ENCODE measurements at regions not wholly inside any gene's neighbourhood (a gene's known extent, or its start where the extent isn't known, plus 50 kb on each side); places are given as distances from the start of the nearest gene placed in this dataset.
"Not testable (repeated sequence)": the region's sequence is repeated elsewhere in the genome, so short reads cannot be mapped to it uniquely, and the experiment has no call there.

DNA sequence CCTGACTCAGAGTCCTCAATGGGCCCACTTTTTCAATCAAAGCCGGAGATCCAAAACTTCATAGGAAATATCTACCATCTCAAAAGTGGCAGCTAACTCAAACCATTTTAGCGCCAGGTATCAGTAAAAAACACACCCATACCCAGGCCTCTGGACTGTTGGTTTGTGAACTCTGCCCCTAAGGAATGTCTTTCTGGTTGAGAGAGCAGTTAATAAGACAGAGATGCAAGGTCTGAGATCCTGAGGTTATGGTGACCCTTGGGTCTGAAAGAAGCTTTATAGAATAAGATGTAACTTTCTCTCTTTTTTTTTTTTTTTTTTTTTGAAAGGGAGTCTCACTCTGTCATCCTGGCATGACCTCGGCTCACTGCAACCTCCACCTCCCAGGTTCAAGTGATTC, 350.5 kb downstream of the SOX9 start:
- H3K27me3 ChIP-seq (ENCODE audit: control insufficient read depth, insufficient read depth, low read length), result no peaks in the 10 kb centered on the region
- TF ChIP-seq, protein P1, sequence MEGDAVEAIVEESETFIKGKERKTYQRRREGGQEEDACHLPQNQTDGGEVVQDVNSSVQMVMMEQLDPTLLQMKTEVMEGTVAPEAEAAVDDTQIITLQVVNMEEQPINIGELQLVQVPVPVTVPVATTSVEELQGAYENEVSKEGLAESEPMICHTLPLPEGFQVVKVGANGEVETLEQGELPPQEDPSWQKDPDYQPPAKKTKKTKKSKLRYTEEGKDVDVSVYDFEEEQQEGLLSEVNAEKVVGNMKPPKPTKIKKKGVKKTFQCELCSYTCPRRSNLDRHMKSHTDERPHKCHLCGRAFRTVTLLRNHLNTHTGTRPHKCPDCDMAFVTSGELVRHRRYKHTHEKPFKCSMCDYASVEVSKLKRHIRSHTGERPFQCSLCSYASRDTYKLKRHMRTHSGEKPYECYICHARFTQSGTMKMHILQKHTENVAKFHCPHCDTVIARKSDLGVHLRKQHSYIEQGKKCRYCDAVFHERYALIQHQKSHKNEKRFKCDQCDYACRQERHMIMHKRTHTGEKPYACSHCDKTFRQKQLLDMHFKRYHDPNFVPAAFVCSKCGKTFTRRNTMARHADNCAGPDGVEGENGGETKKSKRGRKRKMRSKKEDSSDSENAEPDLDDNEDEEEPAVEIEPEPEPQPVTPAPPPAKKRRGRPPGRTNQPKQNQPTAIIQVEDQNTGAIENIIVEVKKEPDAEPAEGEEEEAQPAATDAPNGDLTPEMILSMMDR (IDR thresholded peaks at IDR 0.05; ENCODE audit: insufficient read depth, low read length, poor library complexity, severe bottlenecking), result no peak
- no peaks in the 10 kb centered on the region for H3K36me3 ChIP-seq (ENCODE audit: control insufficient read depth, insufficient read depth, low read length)
- DNase-seq (ENCODE audit: low read depth), result no peak
- no peak overlapping the region for H3K4me3 ChIP-seq (ENCODE audit: low read depth, low read length)

- TF ChIP-seq, protein P1 (IDR thresholded peaks at IDR 0.05; ENCODE audit: insufficient read depth, low read length, poor library complexity, severe bottlenecking), result no peak
- H3K27me3 ChIP-seq (ENCODE audit: control insufficient read depth, insufficient read depth, low read length), result no peaks in the 10 kb centered on the region
- DNase-seq (ENCODE audit: low read depth), result no peak
- no peak overlapping the region for H3K4me3 ChIP-seq (ENCODE audit: low read depth, low read length)
- no peaks in the 10 kb centered on the region for H3K36me3 ChIP-seq (ENCODE audit: control insufficient read depth, insufficient read depth, low read length)
Measured at GRCh38 chr17:72472106-72472505, 351.3 kb downstream of the SOX9 start.

DNA sequence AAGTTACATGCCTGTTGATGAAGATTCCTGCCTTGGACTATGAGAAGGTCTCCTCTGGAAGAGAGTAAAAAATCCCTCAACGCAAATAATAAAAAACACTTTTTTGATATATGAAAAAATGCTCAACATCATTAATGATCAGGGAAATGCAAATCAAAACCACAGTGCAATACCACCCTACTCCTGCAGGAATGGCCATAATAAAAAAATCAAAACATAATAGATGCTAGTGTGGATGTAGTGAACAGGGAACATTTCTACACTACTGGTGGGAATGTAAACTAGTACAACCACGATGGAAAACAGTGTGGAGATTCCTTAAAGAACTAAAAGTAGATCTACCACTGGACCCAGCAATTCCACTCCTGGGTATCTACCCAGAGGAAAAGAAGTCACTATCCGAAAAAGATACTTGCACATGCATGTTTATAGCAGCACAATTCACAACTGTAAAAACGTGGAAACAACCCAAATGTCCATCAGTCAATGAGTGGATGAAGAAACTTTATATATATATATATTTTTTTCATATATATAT, 352.1 kb downstream of the SOX9 start:
- H3K4me3 ChIP-seq (ENCODE audit: low read depth, low read length); DNase-seq (ENCODE audit: low read depth); H3K27me3 ChIP-seq (ENCODE audit: control insufficient read depth, insufficient read depth, low read length); H3K36me3 ChIP-seq (ENCODE audit: control insufficient read depth, insufficient read depth, low read length): not testable (repeated sequence)

- Histone ChIP-seq H3K4me3 (ENCODE audit: low read depth, low read length) (no peak overlapping the region), H3K36me3 (ENCODE audit: control insufficient read depth, insufficient read depth, low read length) (no peaks in the 10 kb centered on the region), H3K27me3 (ENCODE audit: control insufficient read depth, insufficient read depth, low read length) (no peaks in the 10 kb centered on the region)
- DNase-seq (ENCODE audit: low read depth), result no peak
- TF ChIP-seq, protein P1 (IDR thresholded peaks at IDR 0.05; ENCODE audit: insufficient read depth, low read length, poor library complexity, severe bottlenecking), result no peak
Measured at GRCh38 chr17:72474243-72474642, 353.4 kb downstream of the SOX9 start.

DNA sequence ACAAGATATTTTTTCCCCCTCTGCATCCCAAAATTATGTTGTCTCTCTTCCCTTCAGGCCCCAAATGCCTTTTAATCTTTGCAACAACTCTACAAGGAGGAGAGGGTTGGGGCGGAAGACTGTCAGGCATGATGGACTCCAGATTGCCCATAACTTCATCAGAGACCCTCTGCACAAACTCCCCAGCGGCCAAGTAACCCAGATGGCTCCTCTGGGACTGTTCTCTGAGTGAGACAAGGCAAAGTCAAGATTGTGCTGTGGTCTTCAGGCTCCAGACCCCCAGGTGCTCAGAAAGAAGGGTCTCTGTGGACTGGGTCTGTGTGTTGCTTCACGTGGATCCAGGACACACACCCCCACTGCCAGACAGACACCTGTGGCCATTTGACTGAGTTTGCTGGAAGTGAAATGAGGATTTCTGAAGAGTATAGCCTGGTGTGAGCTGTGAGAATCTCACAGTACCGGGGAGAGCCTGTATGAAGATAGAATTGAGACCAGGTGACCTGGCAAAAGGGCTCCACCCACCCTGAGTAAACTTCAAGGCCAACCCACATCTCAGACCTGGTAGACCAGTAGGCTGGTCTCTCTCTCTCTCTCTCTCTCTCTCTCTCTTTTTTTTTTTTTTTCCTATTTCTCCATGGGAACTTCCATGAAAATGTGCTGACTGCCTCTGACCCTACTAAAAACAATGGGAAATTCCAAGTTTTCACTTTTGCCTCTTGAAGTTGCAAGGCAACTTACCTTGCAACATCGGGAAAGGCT, 354.1 kb downstream of the SOX9 start:
- H3K4me3 ChIP-seq (ENCODE audit: low read depth, low read length), result no peak overlapping the region
- H3K36me3 ChIP-seq (ENCODE audit: control insufficient read depth, insufficient read depth, low read length), result no peaks in the 10 kb centered on the region
- no peaks in the 10 kb centered on the region for H3K27me3 ChIP-seq (ENCODE audit: control insufficient read depth, insufficient read depth, low read length)
- no peak for DNase-seq (ENCODE audit: low read depth)
- TF ChIP-seq, protein P1 (IDR thresholded peaks at IDR 0.05; ENCODE audit: insufficient read depth, low read length, poor library complexity, severe bottlenecking), result no peak

- no peaks in the 10 kb centered on the region for H3K27me3 ChIP-seq (ENCODE audit: control insufficient read depth, insufficient read depth, low read length)
- TF ChIP-seq, protein P1 (IDR thresholded peaks at IDR 0.05; ENCODE audit: insufficient read depth, low read length, poor library complexity, severe bottlenecking), result no peak
- H3K36me3 ChIP-seq (ENCODE audit: control insufficient read depth, insufficient read depth, low read length), result no peaks in the 10 kb centered on the region
- no peak for DNase-seq (ENCODE audit: low read depth)
- H3K4me3 ChIP-seq (ENCODE audit: low read depth, low read length), result no peak overlapping the region
Measured at GRCh38 chr17:72476134-72476533, 355.3 kb downstream of the SOX9 start.
